ENCODE measurements at regions not wholly inside any gene's neighbourhood (a gene's known extent, or its start where the extent isn't known, plus 50 kb on each side); places are given as distances from the start of the nearest gene placed in this dataset.

DNA sequence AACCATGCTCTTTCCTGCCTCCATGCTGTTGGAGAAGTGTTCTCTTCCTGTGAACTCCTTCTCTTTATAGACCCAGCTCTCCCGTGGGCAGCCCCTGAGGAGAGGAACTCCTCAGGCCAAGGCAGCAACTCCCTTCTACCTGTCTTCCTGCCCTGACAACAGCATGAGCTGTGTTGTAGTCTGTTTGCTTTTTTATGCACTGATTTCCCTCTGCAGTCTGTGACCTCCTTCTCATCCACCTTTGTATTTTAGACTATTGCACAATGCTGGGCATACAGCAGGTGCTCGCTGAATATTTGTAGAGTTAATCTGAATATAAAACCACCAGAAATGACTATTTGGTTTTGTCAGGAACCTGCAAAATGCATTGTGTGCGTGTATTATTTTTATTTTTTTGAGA, 152.2 kb upstream of the CHD6 start:
- RAD21 ChIA-PET (ENCODE audit: low non-redundant PET in 1 of 2, low total read pairs in 2 of 2, uncharacterized antibody in 2 of 2, unreplicated experiment in 2 of 2), result no interaction called here
- H3K4me2 ChIP-seq (ENCODE audit: low read length), result no peak overlapping the region
- intact Hi-C loops (cut with micrococcal nuclease), result no loop called here

More for the DNA sequence above, 152.2 kb upstream of the CHD6 start:
- Histone ChIP-seq H3K9ac (ENCODE audit: low read length) (no peak overlapping the region), H3K9me2 (ENCODE audit: insufficient read depth) (no peaks in the 10 kb centered on the region), H3K27ac (ENCODE audit: low read depth, low read length) (no peak overlapping the region), H3K79me2 (ENCODE audit: insufficient read depth, low read length) (no peaks in the 10 kb centered on the region), H4K20me1 (ENCODE audit: insufficient read depth) (no peaks in the 10 kb centered on the region), H2AFZ (ENCODE audit: low read depth, low read length, poor library complexity, severe bottlenecking) (no peak overlapping the region), H3K27me3 (ENCODE audit: insufficient read depth, low read length) (peaks cover 15% of the 10 kb centered on the region), H3K4me3 (replicated peaks in 1 of 2; ENCODE audit: low read depth in 1 of 2, low read length in 2 of 2) (no peak overlapping the region), H3K4me1 (ENCODE audit: control insufficient read depth in 1 of 2, insufficient read depth in 2 of 2, low read length in 2 of 2) (no peaks in the 10 kb centered on the region), H3K9me3 (ENCODE audit: control insufficient read depth in 1 of 2, insufficient read depth in 1 of 2, low read depth in 1 of 2, low read length in 2 of 2) (no peaks in the 10 kb centered on the region), H3K36me3 (ENCODE audit: control insufficient read depth in 1 of 2, insufficient read depth in 2 of 2, low read length in 2 of 2) (no peaks in the 10 kb centered on the region)
- ATAC-seq, result no peak
- ChIA-PET CTCF (no interaction called here), POLR2A (no interaction called here)
- no peak for DNase-seq (ENCODE audit: low read depth, low spot score)
- TF ChIP-seq FOSL1 (IDR thresholded peaks at IDR 0.05; ENCODE audit: low read depth) (no peak), CEBPB (IDR thresholded peaks at IDR 0.05; ENCODE audit: low read depth) (no peak), CBX3 (IDR thresholded peaks at IDR 0.05; ENCODE audit: low read depth) (no peak), POLR2AphosphoS5 (IDR thresholded peaks at IDR 0.05; ENCODE audit: low read depth, low read length) (no peak), SP1 (IDR thresholded peaks at IDR 0.05; ENCODE audit: low read depth) (no peak), SRF (IDR thresholded peaks at IDR 0.05; ENCODE audit: low read depth) (no peak), ELF1 (IDR thresholded peaks at IDR 0.05; ENCODE audit: borderline replicate concordance, low read depth) (no peak), SIN3A (IDR thresholded peaks at IDR 0.05; ENCODE audit: low read depth) (no peak), EZH2 (IDR thresholded peaks at IDR 0.05) (no peak), RAD21 (IDR thresholded peaks at IDR 0.05; ENCODE audit: low read depth) (no peak), JUND (IDR thresholded peaks at IDR 0.05) (no peak), YY1 (IDR thresholded peaks at IDR 0.05; ENCODE audit: extremely low read depth, insufficient replicate concordance, low read depth, low read length) (no peak), ZNF274 (IDR thresholded peaks at IDR 0.05; ENCODE audit: low read depth, low read length) (no peak), POLR2A (IDR thresholded peaks at IDR 0.05; ENCODE audit: borderline replicate concordance, extremely low read depth, insufficient read depth, insufficient read length) (no peak)
- TF ChIP-seq, protein P1, sequence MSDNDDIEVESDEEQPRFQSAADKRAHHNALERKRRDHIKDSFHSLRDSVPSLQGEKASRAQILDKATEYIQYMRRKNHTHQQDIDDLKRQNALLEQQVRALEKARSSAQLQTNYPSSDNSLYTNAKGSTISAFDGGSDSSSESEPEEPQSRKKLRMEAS (IDR thresholded peaks at IDR 0.05), result no peak
- TF ChIP-seq, protein P2, sequence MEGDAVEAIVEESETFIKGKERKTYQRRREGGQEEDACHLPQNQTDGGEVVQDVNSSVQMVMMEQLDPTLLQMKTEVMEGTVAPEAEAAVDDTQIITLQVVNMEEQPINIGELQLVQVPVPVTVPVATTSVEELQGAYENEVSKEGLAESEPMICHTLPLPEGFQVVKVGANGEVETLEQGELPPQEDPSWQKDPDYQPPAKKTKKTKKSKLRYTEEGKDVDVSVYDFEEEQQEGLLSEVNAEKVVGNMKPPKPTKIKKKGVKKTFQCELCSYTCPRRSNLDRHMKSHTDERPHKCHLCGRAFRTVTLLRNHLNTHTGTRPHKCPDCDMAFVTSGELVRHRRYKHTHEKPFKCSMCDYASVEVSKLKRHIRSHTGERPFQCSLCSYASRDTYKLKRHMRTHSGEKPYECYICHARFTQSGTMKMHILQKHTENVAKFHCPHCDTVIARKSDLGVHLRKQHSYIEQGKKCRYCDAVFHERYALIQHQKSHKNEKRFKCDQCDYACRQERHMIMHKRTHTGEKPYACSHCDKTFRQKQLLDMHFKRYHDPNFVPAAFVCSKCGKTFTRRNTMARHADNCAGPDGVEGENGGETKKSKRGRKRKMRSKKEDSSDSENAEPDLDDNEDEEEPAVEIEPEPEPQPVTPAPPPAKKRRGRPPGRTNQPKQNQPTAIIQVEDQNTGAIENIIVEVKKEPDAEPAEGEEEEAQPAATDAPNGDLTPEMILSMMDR (IDR thresholded peaks at IDR 0.05 in 2 of 3, conservative IDR thresholded peaks at IDR 0.05 in 1 of 3; ENCODE audit: borderline replicate concordance in 1 of 3, insufficient read depth in 1 of 3, low read depth in 2 of 3, low read length in 2 of 3), result no peak
- TF ChIP-seq, protein P3, sequence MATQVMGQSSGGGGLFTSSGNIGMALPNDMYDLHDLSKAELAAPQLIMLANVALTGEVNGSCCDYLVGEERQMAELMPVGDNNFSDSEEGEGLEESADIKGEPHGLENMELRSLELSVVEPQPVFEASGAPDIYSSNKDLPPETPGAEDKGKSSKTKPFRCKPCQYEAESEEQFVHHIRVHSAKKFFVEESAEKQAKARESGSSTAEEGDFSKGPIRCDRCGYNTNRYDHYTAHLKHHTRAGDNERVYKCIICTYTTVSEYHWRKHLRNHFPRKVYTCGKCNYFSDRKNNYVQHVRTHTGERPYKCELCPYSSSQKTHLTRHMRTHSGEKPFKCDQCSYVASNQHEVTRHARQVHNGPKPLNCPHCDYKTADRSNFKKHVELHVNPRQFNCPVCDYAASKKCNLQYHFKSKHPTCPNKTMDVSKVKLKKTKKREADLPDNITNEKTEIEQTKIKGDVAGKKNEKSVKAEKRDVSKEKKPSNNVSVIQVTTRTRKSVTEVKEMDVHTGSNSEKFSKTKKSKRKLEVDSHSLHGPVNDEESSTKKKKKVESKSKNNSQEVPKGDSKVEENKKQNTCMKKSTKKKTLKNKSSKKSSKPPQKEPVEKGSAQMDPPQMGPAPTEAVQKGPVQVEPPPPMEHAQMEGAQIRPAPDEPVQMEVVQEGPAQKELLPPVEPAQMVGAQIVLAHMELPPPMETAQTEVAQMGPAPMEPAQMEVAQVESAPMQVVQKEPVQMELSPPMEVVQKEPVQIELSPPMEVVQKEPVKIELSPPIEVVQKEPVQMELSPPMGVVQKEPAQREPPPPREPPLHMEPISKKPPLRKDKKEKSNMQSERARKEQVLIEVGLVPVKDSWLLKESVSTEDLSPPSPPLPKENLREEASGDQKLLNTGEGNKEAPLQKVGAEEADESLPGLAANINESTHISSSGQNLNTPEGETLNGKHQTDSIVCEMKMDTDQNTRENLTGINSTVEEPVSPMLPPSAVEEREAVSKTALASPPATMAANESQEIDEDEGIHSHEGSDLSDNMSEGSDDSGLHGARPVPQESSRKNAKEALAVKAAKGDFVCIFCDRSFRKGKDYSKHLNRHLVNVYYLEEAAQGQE (IDR thresholded peaks at IDR 0.05; ENCODE audit: low read depth), result no peak
- TF ChIP-seq, protein P4, sequence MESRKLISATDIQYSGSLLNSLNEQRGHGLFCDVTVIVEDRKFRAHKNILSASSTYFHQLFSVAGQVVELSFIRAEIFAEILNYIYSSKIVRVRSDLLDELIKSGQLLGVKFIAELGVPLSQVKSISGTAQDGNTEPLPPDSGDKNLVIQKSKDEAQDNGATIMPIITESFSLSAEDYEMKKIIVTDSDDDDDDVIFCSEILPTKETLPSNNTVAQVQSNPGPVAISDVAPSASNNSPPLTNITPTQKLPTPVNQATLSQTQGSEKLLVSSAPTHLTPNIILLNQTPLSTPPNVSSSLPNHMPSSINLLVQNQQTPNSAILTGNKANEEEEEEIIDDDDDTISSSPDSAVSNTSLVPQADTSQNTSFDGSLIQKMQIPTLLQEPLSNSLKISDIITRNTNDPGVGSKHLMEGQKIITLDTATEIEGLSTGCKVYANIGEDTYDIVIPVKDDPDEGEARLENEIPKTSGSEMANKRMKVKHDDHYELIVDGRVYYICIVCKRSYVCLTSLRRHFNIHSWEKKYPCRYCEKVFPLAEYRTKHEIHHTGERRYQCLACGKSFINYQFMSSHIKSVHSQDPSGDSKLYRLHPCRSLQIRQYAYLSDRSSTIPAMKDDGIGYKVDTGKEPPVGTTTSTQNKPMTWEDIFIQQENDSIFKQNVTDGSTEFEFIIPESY (IDR thresholded peaks at IDR 0.05; ENCODE audit: extremely low read depth, insufficient replicate concordance, low read length), result no peak
- no TSS peak for BruUV-seq (replicated peaks)
